Thoracic aorta (tissue), 2 donors: ENCODE measurements at regions not wholly inside any gene's neighbourhood (a gene's known extent, or its start where the extent isn't known, plus 50 kb on each side); places are given as distances from the start of the nearest gene placed in this dataset.

Source experiments
- ATAC-seq: fragments of 150-250 bp; one replicate; pipeline ENCODE4 v1.8.0; 2017; ENCODE audit warnings: low read depth; ENCODE audit not compliant: insufficient number of reproducible peaks, low FRiP score
- DNase-seq: peaks from one replicate; pipeline ENCODE4 v3.0.0-alpha.2; 2020; ENCODE audit warnings: low spot score
- H3K27ac ChIP-seq, 2 donors: fragments of 200-600 bp; sonication (generic); 1 replicate in 1 of 2; 2 replicates in 1 of 2; pipeline ENCODE4 v1.5.1; 2016; ENCODE audit warnings: mild to moderate bottlenecking in 2 of 2, moderate library complexity in 2 of 2
- H3K27me3 ChIP-seq: fragments of 200-600 bp; sonication (generic); replicated peaks from 2 replicates; pipeline ENCODE4 v1.6.0; 2016; ENCODE audit warnings: mild to moderate bottlenecking; ENCODE audit not compliant: insufficient read depth
- H3K36me3 ChIP-seq: fragments of 200-600 bp; sonication (generic); one replicate; pipeline ENCODE4 v1.5.1; 2016
- H3K4me1 ChIP-seq, 2 donors: fragments of 200-600 bp; sonication (generic); 1 replicate in 1 of 2; 2 replicates in 1 of 2; pipeline versions ENCODE4 v1.5.1 to v1.6.0; 2016; ENCODE audit warnings: low read depth in 2 of 2, mild to moderate bottlenecking in 1 of 2; ENCODE audit not compliant: control insufficient read depth in 1 of 2
- H3K4me3 ChIP-seq: fragments of 200-600 bp; sonication (generic); 2 replicates; pipeline ENCODE4 v1.5.1; 2016; ENCODE audit warnings: mild to moderate bottlenecking
- H3K9me3 ChIP-seq: fragments of 200-600 bp; sonication (generic); 2 replicates; pipeline ENCODE4 v1.5.1; 2016
- CTCF ChIP-seq: fragments of 200-600 bp; sonication (generic); IDR thresholded peaks from one replicate; pipeline ENCODE4 v1.5.1; 2019; ENCODE audit warnings: antibody characterized with exemption

DNA sequence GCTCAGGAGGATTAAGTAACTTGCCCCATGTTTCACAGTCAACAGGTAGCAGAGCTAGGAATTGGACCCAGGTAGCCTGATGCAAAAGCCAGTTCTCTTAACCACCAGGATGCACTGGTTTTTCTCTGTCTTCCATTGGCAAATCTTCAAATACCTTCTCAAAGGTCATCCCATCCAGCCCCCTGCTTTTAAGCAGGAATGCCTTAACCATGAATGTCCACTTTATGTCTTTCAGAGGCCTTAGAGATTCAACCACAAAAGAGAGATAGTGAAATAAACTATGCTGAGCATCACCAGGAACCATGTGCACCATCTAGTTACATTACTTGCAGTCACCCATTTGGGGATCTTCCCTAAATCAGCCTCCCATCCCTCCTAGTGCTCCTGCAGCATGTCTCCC lies 94.3 kb downstream of the C17orf67 start:
- no peaks in the 10 kb centered on the region for H3K36me3 ChIP-seq
- no peaks in the 10 kb centered on the region for H3K4me1 ChIP-seq
- H3K4me3 ChIP-seq = no peak overlapping the region
- no peaks in the 10 kb centered on the region for H3K27me3 ChIP-seq
- TF ChIP-seq CTCF = no peak
- ATAC-seq = no peak
- no peaks in the 10 kb centered on the region for H3K9me3 ChIP-seq
- H3K27ac ChIP-seq = no peak overlapping the region
- no peak for DNase-seq

DNA sequence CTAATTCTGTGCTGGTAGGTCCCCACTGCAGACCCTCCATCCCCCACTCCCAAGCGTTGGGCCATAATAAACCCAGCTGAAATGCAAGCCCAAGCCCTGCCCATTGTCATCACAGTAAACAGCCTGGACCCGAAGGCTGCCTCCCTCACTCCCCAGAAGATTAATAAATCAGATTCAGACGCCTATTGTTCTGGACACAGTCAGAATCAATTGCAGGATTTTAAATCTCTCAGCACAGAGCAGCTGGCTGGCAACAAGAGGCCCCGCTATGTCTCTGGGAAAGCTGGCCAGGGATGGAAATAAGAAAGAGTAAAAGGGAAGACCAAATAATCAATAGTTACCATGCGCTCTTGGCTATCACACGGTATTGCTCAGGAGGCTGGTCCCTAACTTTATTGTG lies 93.9 kb downstream of the C17orf67 start:
- no peak for TF ChIP-seq CTCF
- ATAC-seq = no peak
- DNase-seq = no peak
- Histone ChIP-seq H3K27ac (no peak overlapping the region), H3K27me3 (no peaks in the 10 kb centered on the region), H3K9me3 (no peaks in the 10 kb centered on the region), H3K4me3 (no peak overlapping the region), H3K36me3 (no peaks in the 10 kb centered on the region), H3K4me1 (no peaks in the 10 kb centered on the region)

- no peak for TF ChIP-seq CTCF
- DNase-seq = no peak
- H3K27ac ChIP-seq = no peak overlapping the region
- no peak for ATAC-seq
- H3K36me3 ChIP-seq = no peaks in the 10 kb centered on the region
- H3K4me1 ChIP-seq = no peaks in the 10 kb centered on the region
- H3K27me3 ChIP-seq = no peaks in the 10 kb centered on the region
- no peak overlapping the region for H3K4me3 ChIP-seq
- H3K9me3 ChIP-seq = no peaks in the 10 kb centered on the region
Observed at GRCh38 chr17:56740481-56740880, 93.2 kb downstream of the C17orf67 start.
